MG63 (cell line): ENCODE measurements at regions not wholly inside any gene's neighbourhood (a gene's known extent, or its start where the extent isn't known, plus 50 kb on each side); places are given as distances from the start of the nearest gene placed in this dataset.

Experiments
- DNase-seq: peaks from one replicate; pipeline ENCODE4 v3.0.0-alpha.2; 2020
- H3K27me3 ChIP-seq: fragments of 250-450 bp; sonication (Bioruptor Pico); 2 replicates; pipeline ENCODE4 v1.5.1; 2020; ENCODE audit warnings: mild to moderate bottlenecking, moderate library complexity
- H3K36me3 ChIP-seq: fragments of 250-450 bp; sonication (Bioruptor Pico); 2 replicates; pipeline ENCODE4 v1.5.1; 2020; ENCODE audit warnings: mild to moderate bottlenecking, moderate library complexity
- H3K4me3 ChIP-seq: fragments of 250-450 bp; sonication (Bioruptor Pico); 2 replicates; pipeline ENCODE4 v1.5.1; 2020; ENCODE audit warnings: mild to moderate bottlenecking, moderate library complexity
- H3K9me3 ChIP-seq: fragments of 250-450 bp; sonication (Bioruptor Pico); 2 replicates; pipeline ENCODE4 v1.5.1; 2020; ENCODE audit warnings: mild to moderate bottlenecking, moderate library complexity

DNA sequence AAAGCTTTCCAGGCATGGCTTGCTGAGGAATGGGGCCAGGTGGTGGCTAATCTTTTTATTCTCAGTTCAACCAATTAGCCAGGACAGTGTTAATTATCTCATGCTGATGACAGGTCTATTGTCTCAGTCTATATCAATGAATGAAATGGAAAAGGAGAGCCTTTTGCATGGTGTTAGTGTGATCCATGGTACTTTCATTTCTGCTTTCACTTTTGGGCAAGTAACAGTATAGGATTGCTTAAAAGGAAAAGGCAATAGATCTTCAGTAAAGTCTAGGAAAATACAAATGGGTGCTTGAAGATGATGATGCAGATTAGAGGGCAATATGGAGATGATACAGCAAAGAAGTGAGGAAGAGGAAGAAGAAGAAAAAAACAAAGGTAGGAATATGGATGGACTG, 430.3 kb downstream of the TFAP2A start:
- Histone ChIP-seq H3K36me3 (no peaks in the 10 kb centered on the region), H3K9me3 (no peaks in the 10 kb centered on the region), H3K4me3 (no peak overlapping the region), H3K27me3 (no peaks in the 10 kb centered on the region; the same call in 1 of the 2 replicates)
- DNase-seq, result no peak

DNA sequence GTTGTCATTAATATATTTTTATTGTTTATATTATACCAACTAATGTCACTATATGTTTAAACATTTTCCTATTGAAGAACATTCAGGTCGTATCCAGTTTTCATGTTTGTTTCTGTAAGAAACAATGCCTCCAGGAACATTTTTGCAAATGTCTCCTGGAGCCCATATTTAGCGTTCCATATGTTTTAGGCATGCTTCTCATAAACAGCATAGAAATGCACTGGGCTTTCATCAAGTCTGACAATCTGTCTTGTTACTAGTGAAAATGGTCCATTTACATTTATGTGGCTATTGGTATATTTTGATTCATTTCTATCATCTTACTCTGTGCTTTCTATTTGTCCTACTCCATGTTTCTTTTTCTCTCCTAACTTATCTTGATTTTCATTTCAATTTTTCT, 431.7 kb downstream of the TFAP2A start:
- no peaks in the 10 kb centered on the region for H3K36me3 ChIP-seq
- no peaks in the 10 kb centered on the region; the same call in 1 of the 2 replicates for H3K27me3 ChIP-seq
- no peak overlapping the region for H3K4me3 ChIP-seq
- H3K9me3 ChIP-seq, result no peaks in the 10 kb centered on the region
- DNase-seq, result no peak

DNA sequence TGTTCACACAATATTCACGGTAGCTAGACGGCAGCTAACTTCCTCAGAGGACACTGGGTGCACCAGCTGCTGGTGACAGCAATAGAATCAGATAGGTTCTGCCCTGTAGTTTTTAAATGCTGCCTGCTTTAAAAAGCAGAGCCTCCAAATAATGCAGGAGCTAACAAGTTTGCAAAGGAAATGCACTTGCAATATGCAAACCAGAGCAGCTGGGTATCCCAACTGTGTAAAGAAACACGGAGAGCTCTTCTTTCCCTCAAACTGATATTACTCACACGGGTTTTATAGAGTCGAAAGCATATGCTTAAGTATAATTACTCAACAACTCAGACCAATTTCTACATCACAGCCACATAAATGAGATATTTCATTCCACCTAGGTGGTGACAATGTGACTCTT, 432.7 kb downstream of the TFAP2A start:
- H3K4me3 ChIP-seq, result no peak overlapping the region
- no peaks in the 10 kb centered on the region; the same call in 1 of the 2 replicates for H3K27me3 ChIP-seq
- DNase-seq, result no peak
- no peaks in the 10 kb centered on the region for H3K36me3 ChIP-seq
- no peaks in the 10 kb centered on the region for H3K9me3 ChIP-seq

DNA sequence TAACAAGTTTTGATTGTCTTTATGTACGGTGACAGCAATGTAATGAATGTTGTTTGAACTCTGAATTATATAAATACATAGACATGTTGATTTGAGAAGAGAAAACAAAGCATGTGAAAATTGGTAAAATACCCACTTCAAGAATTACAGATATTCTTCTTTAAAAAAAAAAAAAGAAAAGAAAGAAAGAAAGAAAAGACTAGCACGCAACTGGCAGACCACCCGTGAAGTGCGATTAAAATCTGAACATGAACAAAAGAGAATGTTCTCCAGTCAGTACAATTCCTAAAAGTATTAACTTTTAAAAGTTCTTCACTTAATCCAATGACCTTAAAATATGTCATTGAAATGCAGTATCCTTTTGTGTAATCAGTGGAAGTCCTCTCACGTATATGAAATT, 434.9 kb downstream of the TFAP2A start:
- H3K4me3 ChIP-seq, result no peak overlapping the region
- H3K27me3 ChIP-seq, result no peaks in the 10 kb centered on the region; the same call in 1 of the 2 replicates
- no peaks in the 10 kb centered on the region for H3K9me3 ChIP-seq
- H3K36me3 ChIP-seq, result no peaks in the 10 kb centered on the region
- no peak for DNase-seq

DNA sequence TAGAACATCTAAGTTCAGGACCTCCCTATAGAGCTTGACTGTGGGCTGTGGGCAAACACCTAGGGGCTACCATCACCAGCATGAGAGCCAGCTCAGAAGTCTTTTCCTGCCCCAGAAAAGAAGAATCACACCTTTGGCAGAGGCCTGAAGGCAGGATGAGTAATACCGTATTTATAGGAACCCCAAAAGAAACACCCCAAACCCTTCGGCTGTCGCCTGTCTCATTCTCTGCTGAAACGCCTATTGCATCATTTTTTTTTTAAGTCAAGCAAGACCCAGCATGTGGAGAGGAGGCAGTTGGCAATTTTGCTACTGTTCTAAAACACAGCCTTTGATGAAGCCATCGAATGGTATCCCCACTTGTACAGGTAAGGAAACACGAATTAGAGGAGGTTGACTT, 436.4 kb downstream of the TFAP2A start:
- Histone ChIP-seq H3K9me3 (no peaks in the 10 kb centered on the region), H3K4me3 (no peak overlapping the region), H3K27me3 (no peaks in the 10 kb centered on the region; the same call in 1 of the 2 replicates), H3K36me3 (no peaks in the 10 kb centered on the region)
- no peak for DNase-seq

DNA sequence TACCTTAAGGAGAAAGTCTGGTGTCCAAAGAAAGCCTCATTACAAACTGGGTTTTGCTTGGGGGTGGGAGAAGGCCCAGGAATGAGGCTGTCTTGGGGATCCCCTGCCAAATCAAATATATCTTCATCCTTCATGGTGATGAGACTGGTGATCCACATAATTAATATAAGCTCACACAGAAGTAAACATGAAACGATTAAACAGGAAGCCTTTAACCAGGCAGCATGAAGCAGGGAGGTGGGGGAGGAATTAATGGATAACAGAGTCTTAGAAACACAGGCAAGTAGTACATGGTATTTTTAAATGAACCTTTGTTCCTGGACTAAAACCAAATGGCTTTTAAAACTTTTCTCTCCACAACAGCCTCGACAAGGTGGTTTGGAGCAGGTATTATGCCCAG, 437.5 kb downstream of the TFAP2A start:
- H3K9me3 ChIP-seq, result no peaks in the 10 kb centered on the region
- H3K27me3 ChIP-seq, result no peaks in the 10 kb centered on the region; the same call in 1 of the 2 replicates
- no peaks in the 10 kb centered on the region for H3K36me3 ChIP-seq

DNA sequence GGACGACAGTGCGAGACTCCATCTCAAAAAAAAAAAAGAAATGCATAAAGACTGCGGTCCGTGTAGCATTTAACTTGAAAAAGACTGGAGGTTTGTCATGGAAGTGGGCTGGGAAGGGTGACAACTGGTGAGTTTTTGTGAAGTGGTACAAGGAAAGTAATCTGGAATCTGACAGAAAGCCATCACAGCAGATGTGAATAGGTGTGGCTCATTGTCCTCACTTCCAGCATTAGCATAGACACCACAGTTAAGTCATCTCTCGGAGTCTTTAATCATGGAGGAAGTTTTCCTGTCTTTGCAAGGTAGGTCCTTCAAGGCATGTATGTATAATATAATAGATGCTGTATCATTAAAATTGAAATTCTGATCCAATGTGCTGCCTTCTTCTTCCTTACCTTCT, 453.2 kb downstream of the TFAP2A start:
- no peak for DNase-seq
- no peaks in the 10 kb centered on the region for H3K9me3 ChIP-seq
- no peak overlapping the region for H3K4me3 ChIP-seq
- no peaks in the 10 kb centered on the region for H3K27me3 ChIP-seq
- no peaks in the 10 kb centered on the region for H3K36me3 ChIP-seq

More for the DNA sequence above, 437.5 kb downstream of the TFAP2A start:
- no peak for DNase-seq
- H3K4me3 ChIP-seq, result no peak overlapping the region

DNA sequence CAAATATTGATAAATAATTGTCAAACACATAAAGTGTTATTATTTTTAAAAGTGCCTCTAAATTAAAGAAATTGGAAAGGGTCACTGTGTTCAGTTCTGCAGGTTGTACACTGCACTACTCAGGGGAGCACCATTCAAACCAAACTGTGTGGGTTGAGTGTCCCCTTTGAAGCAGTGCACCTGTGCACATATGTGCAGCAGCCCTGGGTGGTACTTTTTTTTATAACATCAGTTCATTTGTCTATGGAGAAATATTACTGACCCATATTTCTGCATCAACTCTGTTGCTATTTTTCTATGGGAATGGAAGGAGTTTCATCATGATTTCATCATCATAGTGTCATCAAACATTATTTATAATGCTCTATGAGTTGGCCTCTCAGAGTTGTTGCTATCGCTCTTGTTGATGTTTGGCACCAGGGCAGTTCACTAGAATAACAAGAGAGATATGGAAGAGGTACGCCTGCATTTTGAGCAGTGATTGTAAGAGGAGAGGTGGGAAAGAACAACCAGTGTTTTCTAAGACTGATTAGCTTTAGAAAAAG, 457.6 kb downstream of the TFAP2A start:
- no peak for DNase-seq
- H3K27me3 ChIP-seq, result no peaks in the 10 kb centered on the region
- no peaks in the 10 kb centered on the region for H3K9me3 ChIP-seq
- H3K36me3 ChIP-seq, result no peaks in the 10 kb centered on the region
- H3K4me3 ChIP-seq, result no peak overlapping the region

DNA sequence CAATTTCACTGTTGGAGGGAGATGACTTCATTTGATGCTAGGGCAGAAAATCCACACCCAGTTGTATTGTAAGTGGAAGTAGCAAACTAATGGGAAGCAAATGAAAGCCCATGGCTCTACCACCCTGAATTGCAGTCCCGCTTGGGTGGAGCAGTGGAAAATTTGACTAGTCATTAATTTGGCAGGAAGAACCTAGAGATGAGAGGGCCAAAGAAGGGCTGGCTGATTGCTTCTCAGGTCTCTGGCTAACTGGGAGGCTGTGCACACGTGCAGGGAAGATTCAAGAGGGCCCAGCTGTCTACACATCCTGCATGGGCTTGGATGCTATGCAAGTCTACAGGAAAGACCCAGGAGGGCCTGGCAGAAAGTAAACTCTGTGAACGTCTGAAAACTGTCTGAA, 466.2 kb downstream of the TFAP2A start:
- H3K27me3 ChIP-seq, result no peaks in the 10 kb centered on the region
- DNase-seq, result no peak
- no peaks in the 10 kb centered on the region for H3K36me3 ChIP-seq
- H3K4me3 ChIP-seq, result no peak overlapping the region
- H3K9me3 ChIP-seq, result no peaks in the 10 kb centered on the region

DNA sequence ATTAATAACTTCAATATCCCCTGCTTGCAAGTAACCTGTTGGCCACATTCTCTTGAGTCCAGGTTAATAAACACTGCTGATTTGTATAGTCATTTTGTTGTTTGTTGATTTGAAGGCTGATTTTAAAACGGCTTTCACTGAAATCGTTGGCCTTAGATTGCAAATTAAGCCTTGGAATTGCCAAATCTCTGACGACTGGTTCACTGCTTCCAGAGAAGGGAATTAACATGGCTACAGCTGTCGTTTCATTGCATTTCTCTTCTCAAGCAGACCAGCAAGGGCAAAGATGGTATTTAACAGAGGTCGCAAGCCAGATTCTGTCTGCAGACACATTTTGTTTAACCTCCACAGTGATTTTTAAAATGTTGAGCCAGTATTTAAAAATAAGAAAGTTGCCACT, 470.9 kb downstream of the TFAP2A start:
- H3K4me3 ChIP-seq, result no peak overlapping the region
- no peak for DNase-seq
- H3K36me3 ChIP-seq, result no peaks in the 10 kb centered on the region
- H3K9me3 ChIP-seq, result no peaks in the 10 kb centered on the region
- no peaks in the 10 kb centered on the region for H3K27me3 ChIP-seq

DNA sequence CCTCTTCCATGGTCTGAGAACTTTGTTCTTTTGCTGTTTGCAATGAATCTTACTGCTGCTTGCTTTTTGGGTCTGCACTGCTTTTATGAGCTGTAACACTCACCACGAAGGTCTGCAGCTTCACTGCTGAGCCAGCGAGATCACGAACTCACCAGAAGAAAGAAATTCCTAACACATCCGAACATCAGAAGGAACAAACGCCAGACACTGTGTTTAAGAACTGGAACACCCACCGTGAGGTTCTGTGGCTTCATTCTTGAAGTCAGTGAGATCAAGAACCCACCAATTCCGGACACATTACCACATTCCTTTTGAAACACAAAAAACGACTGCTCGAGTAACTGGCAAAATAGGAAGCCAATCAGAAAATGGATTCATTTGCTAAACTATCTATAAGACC, 471.8 kb downstream of the TFAP2A start:
- Histone ChIP-seq H3K9me3 (no peaks in the 10 kb centered on the region), H3K27me3 (no peaks in the 10 kb centered on the region), H3K4me3 (no peak overlapping the region), H3K36me3 (no peaks in the 10 kb centered on the region)
- no peak for DNase-seq

DNA sequence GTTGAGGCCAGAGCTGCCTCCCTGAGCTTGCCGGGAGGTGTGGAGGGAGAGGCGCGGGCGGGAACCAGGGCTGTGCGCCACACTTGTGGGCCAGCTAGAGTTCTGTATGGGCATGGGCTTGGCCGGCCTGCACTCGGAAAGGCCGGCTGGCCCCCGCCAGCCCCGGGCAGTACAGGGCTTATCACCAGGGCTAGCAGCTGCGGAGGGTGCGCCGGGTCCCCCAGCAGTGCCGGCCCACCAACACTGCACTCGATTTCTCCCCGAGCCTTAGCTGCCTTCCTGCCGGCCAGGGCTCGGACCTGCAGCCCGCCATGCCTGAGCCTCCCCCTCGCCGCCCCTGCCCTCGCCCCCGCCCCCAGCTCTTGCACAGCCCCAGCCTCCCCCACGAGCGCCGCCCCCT, 472.7 kb downstream of the TFAP2A start:
- H3K27me3 ChIP-seq, result no peaks in the 10 kb centered on the region
- no peaks in the 10 kb centered on the region for H3K36me3 ChIP-seq
- no peak for DNase-seq
- H3K9me3 ChIP-seq, result no peaks in the 10 kb centered on the region
- H3K4me3 ChIP-seq, result no peak overlapping the region

DNA sequence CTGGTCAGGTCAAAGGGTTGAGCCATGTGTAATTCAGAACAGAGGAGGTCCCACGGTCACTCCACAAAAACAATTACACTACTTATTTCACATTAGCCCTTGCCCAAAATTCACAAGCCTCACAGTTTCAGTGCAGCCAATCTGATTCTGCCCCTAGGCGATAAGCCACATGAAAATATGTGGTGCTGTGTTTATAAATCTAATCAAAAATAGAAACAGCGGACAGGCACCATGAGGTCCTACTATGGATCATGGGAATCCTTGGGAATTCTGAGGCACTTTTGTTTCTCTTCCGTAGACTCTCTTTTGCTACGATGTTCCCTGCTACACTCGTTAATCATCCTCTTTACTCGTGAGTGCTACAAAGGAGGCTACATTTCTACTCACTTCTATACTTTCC, 476.1 kb downstream of the TFAP2A start:
- Histone ChIP-seq H3K36me3 (no peaks in the 10 kb centered on the region), H3K4me3 (no peak overlapping the region), H3K27me3 (no peaks in the 10 kb centered on the region), H3K9me3 (no peaks in the 10 kb centered on the region)
- no peak for DNase-seq

DNA sequence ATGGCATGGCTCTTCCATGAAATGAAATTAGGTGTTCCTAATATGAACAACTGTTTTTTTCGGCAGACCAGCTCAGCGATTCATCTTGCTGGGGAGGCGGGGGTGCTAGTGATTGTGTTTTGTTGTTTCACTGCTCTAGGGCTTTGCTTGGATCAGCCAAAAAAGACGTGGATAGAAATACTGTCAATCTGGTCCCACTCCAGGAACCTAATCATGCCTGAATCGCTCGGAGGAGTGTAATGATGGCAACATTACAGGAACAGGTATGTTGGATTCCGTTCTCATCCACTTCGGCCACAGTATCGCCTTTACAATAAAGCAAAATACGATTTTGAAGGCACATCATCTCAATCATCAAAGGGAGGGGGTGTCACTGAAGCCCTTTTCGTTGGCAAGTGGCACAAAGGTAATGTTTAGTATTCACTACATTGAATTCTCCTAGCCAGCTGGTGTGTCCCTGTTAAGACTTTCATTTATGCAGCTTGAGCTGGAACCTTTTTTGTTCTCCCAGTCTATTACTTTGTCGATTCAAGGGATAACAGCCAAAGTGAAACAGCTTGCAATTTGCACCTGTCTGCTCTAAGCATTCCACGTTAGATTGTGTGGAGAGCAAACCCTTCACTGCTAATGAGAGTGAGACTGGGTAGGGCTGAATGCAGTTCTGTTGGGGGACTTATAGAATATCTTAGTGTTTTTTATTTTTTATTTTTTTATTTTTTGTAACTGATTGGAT, 477.7 kb downstream of the TFAP2A start:
- DNase-seq, result no peak
- H3K4me3 ChIP-seq, result no peak overlapping the region
- no peaks in the 10 kb centered on the region for H3K36me3 ChIP-seq
- H3K27me3 ChIP-seq, result no peaks in the 10 kb centered on the region
- no peaks in the 10 kb centered on the region for H3K9me3 ChIP-seq

DNA sequence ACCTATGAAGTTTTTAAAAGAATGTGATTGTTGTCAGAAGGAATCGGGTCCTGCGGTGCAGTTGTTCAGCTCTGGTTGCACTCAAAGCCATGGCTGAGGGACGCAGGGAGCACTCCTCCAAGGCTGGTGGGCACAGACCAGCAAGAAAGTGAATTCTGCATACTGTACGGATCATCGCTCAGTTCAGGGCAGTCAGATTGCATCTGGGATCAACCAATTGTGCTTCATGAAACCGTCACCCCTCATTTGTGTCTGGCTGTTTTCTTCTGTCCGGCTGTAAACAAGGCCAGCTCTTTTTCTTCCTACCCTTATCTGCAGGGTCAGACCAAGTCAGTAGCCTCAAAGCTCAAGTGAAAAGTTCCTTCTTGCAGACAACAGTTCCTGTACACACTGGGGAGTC, 478.3 kb downstream of the TFAP2A start:
- Histone ChIP-seq H3K9me3 (no peaks in the 10 kb centered on the region), H3K27me3 (no peaks in the 10 kb centered on the region), H3K4me3 (no peak overlapping the region), H3K36me3 (no peaks in the 10 kb centered on the region)
- DNase-seq, result no peak

DNA sequence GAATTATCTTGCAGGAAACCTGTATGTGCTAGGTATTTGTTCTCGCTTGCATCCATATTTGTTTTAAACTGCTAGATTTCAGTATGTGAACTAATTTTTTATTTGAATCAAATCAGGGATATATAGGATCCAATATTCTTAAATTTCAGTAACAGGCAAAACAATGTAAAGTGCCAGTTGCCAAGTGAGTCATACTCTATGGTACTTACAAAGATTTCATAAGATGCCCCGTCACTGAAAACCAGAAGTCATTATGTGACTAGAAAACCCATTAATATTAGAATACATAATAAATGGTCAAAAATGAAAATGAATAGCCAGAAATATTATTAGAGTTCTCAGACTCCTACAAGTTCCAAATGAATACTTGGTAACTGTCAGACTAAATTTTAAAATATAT, 481.2 kb downstream of the TFAP2A start:
- DNase-seq, result no peak
- no peaks in the 10 kb centered on the region for H3K36me3 ChIP-seq

DNA sequence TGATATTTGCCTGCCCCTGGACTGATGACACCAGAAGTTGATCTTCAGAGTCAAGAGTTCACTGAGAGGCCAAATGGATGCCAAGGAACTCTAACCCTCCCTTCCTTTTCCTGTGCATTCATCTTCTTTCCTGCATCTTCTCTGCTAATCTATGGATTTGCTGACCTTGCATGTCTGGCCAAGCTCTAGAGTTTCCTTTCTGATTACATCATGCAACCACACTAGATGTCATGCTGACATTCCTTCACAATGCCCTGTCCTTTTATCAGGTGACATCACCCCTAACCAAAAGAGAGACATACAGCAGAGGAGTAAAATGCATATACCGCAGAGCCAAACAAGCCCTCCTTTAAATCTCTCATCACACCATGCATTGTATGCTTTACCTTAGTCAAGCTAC, 487.6 kb downstream of the TFAP2A start:
- DNase-seq, result no peak
- no peaks in the 10 kb centered on the region for H3K9me3 ChIP-seq
- H3K27me3 ChIP-seq, result no peaks in the 10 kb centered on the region
- no peak overlapping the region for H3K4me3 ChIP-seq
- no peaks in the 10 kb centered on the region for H3K36me3 ChIP-seq

More for the DNA sequence above, 481.2 kb downstream of the TFAP2A start:
- Histone ChIP-seq H3K4me3 (no peak overlapping the region), H3K27me3 (no peaks in the 10 kb centered on the region), H3K9me3 (no peaks in the 10 kb centered on the region)

DNA sequence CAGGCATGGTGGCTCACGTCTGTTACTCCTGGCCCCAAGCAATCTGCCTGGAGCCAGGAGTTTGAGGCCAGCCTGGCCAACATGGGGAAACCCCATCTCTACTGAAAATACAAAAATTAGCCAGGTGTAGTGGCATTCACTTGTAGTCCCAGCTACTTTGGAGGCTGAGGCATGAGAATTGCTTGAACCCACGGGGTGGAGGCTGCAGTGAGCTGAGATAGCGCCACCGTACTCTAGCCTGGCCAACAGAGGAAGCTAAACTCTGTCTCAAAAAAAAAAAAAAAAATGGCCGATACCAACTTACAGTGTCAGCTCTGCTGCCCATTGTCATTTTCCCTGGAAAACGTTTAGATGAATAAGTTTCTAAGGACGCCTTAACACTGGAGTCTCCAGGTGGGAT, 489.9 kb downstream of the TFAP2A start:
- H3K9me3 ChIP-seq, result 0 out of 2 replicates have a peak, but pooled peaks cover 2% of the 10 kb centered on the region
- H3K27me3 ChIP-seq, result no peaks in the 10 kb centered on the region
- H3K36me3 ChIP-seq, result no peaks in the 10 kb centered on the region
- no peak overlapping the region for H3K4me3 ChIP-seq
- DNase-seq, result no peak
